MCF 10A (cell line): ENCODE measurements at regions not wholly inside any gene's neighbourhood (a gene's known extent, or its start where the extent isn't known, plus 50 kb on each side); places are given as distances from the start of the nearest gene placed in this dataset.
"Not testable (repeated sequence)": the region's sequence is repeated elsewhere in the genome, so short reads cannot be mapped to it uniquely, and the experiment has no call there.

ENCODE experiments used
- BruUV-seq: library from RNA; stranded (reverse); fragments of 400-500 nt; replicated peaks from 2 replicates; lab custom pipeline; 2021; lab: Mats Ljungman, UMichigan
- CTCF ChIA-PET: fragments of 300-600 bp; sonication (Branson Sonifier 250); formaldehyde crosslinking; extraction: SDS; loops from one replicate; lab custom pipeline; 2021; ENCODE audit warnings: antibody characterized with exemption, inconsistent platforms; lab: Yijun Ruan, JAX
- POLR2A ChIA-PET: fragments of 300-600, 350-650 bp; sonication (Branson Sonifier 250); formaldehyde crosslinking; extraction: SDS; loops from one replicate; lab custom pipeline; 2020; ENCODE audit warnings: antibody characterized with exemption, inconsistent platforms; lab: Yijun Ruan, JAX
- DNase-seq: peaks from one replicate; pipeline ENCODE4 v3.0.0-alpha.2; 2018; ENCODE audit not compliant: unreplicated experiment
- H3K27ac Mint-ChIP-seq: one replicate; pipeline ENCODE4 v1.8.0; 2022; ENCODE audit warnings: mild to moderate bottlenecking, low read depth, mixed read lengths; ENCODE audit not compliant: unreplicated experiment
- H3K27me3 Mint-ChIP-seq: one replicate; pipeline ENCODE4 v1.8.0; 2022; ENCODE audit warnings: mixed read lengths; ENCODE audit not compliant: insufficient read depth, unreplicated experiment
- H3K36me3 Mint-ChIP-seq: one replicate; pipeline ENCODE4 v1.8.0; 2022; ENCODE audit warnings: mild to moderate bottlenecking, moderate library complexity, mixed read lengths; ENCODE audit not compliant: insufficient read depth, unreplicated experiment
- H3K4me1 Mint-ChIP-seq: one replicate; pipeline ENCODE4 v1.8.0; 2022; ENCODE audit warnings: mixed read lengths; ENCODE audit not compliant: insufficient read depth, unreplicated experiment
- H3K4me3 Mint-ChIP-seq: one replicate; pipeline ENCODE4 v1.8.0; 2022; ENCODE audit warnings: mild to moderate bottlenecking, moderate library complexity, mixed read lengths; ENCODE audit not compliant: unreplicated experiment
- H3K9me3 Mint-ChIP-seq: one replicate; pipeline ENCODE4 v1.8.0; 2022; ENCODE audit warnings: mixed read lengths; ENCODE audit not compliant: unreplicated experiment
- CTCF ChIP-seq: fragments of 200-600 bp; IDR thresholded peaks from one replicate; pipeline ENCODE4 v1.8.0; 2022; ENCODE audit warnings: antibody characterized with exemption, mild to moderate bottlenecking; ENCODE audit not compliant: unreplicated experiment
- intact Hi-C: fragments of 100-400 bp; cut with micrococcal nuclease; formaldehyde crosslinking; loops from 2 replicates; pipeline ENCODE4 v1.14.1; 2022

DNA sequence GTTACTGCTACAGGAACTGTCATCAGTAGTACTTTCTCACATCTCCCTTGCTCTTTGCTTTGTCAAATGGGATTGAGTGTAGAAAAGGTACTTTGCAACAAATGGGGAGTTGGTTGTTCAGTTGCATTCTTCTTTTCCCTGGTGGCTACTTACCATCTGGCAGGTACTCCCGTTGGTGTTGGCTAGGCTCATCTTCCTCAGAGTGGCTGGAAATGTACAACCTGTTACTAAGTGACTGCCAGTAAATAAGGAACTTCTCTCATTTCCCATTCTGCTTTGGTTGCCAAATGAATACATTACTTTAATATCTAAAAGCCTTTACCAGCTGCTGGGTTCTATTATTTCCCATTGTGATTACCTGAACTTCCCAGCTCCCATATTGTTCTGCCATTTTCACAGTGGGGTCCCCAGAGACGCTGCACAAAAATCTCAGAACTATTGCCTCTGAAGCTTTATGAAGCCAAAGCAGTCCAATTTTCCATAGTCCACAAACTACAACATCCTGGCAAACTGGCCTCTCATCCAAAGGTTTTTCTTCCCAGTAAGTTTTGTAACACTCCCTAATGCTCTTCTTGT is 229.7 kb upstream of the HTR1E start:
- no peak for DNase-seq
- Mint-ChIP-seq H3K9me3 (no peaks in the 10 kb centered on the region), H3K27ac (no peak overlapping the region), H3K4me3 (no peak overlapping the region), H3K4me1 (peaks cover 6% of the 10 kb centered on the region), H3K27me3 (no peaks in the 10 kb centered on the region), H3K36me3 (no peaks in the 10 kb centered on the region)
- POLR2A ChIA-PET: no interaction called here
- no TSS peak for BruUV-seq
- intact Hi-C loops: no loop called here
- TF ChIP-seq CTCF: no peak
- CTCF ChIA-PET: interaction anchor here (0.6 kb wide), 1 partner anchor 169 kb away, joined by 3 read pairs; no protein-coding TSS in a partner anchor

DNA sequence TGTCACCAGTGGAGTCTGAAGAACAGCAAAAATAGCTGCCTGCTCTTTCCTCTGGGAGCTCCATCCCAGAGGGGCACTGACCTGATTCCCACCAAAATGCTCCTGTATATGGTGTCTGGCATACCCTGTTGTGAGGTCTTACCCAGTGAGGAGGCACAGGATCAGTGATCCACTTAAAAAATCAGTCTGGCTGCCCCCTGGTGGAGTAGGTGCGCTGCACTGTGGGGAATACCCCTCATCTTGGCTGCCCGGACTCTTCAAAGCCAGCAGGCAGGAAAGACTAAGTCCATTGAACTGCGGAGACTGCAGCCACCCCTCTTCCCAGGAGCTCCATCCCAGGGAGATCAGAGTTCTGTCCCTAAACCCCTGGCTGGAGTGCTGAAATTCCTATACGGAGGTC is 230.9 kb upstream of the HTR1E start:
- Mint-ChIP-seq H3K9me3 (peaks cover under 1% of the 10 kb centered on the region), H3K27ac (no peak overlapping the region), H3K36me3 (no peaks in the 10 kb centered on the region), H3K4me1 (no peaks in the 10 kb centered on the region), H3K4me3 (no peak overlapping the region), H3K27me3 (no peaks in the 10 kb centered on the region)
- POLR2A ChIA-PET: no interaction called here
- BruUV-seq: no TSS peak
- intact Hi-C loops: no loop called here
- no peak for TF ChIP-seq CTCF
- CTCF ChIA-PET: no interaction called here
- DNase-seq: no peak

GRCh38 chr6:86701228-86701627 is 236.1 kb upstream of the HTR1E start:
- H3K9me3 Mint-ChIP-seq, CTCF ChIA-PET, H3K36me3 Mint-ChIP-seq, BruUV-seq, intact Hi-C loops, H3K4me1 Mint-ChIP-seq, POLR2A ChIA-PET, DNase-seq, H3K4me3 Mint-ChIP-seq, H3K27me3 Mint-ChIP-seq, H3K27ac Mint-ChIP-seq: not testable (repeated sequence)

- ChIA-PET CTCF (interaction anchor here (0.6 to 0.7 kb wide), 2 partner anchors 29 to 31 kb away, joined by 3 to 4 read pairs; no protein-coding TSS in a partner anchor), POLR2A (no interaction called here)
- no TSS peak for BruUV-seq
- H3K27ac Mint-ChIP-seq: no peak overlapping the region
- peaks cover 4% of the 10 kb centered on the region for H3K9me3 Mint-ChIP-seq
- TF ChIP-seq CTCF: no peak
- no peaks in the 10 kb centered on the region for H3K27me3 Mint-ChIP-seq
- DNase-seq: no peak
- H3K4me3 Mint-ChIP-seq: no peak overlapping the region
- H3K4me1 Mint-ChIP-seq: no peaks in the 10 kb centered on the region
- intact Hi-C loops: no loop called here
- H3K36me3 Mint-ChIP-seq: no peaks in the 10 kb centered on the region
These were observed 250.8 kb upstream of the HTR1E start for GRCh38 chr6:86686496-86686895.
